Mesothelial cell of epicardium (in vitro differentiated cells): ENCODE measurements at regions not wholly inside any gene's neighbourhood (a gene's known extent, or its start where the extent isn't known, plus 50 kb on each side); places are given as distances from the start of the nearest gene placed in this dataset.

Experiments used
- DNase-seq, 2 experiments: peaks; one replicate each; pipeline ENCODE4 v3.0.0; 2021; ENCODE audit warnings: low spot score in 2 of 2; ENCODE audit not compliant: unreplicated experiment in 2 of 2
- H3K27ac Mint-ChIP-seq: 2 replicates; pipeline ENCODE4 v1.8.0; 2021; ENCODE audit warnings: mixed read lengths
- H3K27me3 Mint-ChIP-seq: 2 replicates; pipeline ENCODE4 v1.8.0; 2021; ENCODE audit warnings: low read depth, mixed read lengths
- H3K36me3 Mint-ChIP-seq: 2 replicates; pipeline ENCODE4 v1.8.0; 2021; ENCODE audit warnings: mixed read lengths
- H3K4me1 Mint-ChIP-seq: 2 replicates; pipeline ENCODE4 v1.8.0; 2021; ENCODE audit warnings: mixed read lengths
- H3K4me3 Mint-ChIP-seq: 2 replicates; pipeline ENCODE4 v1.8.0; 2021; ENCODE audit warnings: mild to moderate bottlenecking, moderate library complexity, mixed read lengths
- H3K9me3 Mint-ChIP-seq: 2 replicates; pipeline ENCODE4 v1.8.0; 2021; ENCODE audit warnings: mixed read lengths
- TF ChIP-seq, protein P1 (sequence below): fragments of 200-600 bp; sonication (generic); IDR thresholded peaks from one replicate; pipeline ENCODE4 v1.5.0; 2021; ENCODE audit warnings: antibody characterized with exemption; ENCODE audit not compliant: unreplicated experiment

DNA sequence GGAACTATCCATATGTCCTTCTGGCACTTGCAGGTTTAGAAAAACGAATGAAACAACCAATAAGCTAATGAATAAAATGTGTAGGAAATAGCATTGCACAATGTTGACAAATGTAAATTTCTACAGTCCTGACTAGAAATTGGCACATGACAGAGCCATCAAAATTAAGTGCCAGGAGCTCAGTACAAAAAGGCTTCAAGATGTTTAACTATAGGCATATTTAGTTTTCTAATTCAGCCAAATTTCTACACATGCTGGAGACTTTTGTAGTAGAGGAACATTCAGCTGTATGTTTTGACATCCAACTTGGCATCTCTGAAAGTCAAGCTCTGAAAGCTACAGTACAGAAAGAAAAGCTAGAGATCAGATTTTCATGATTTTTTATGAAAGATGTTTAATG lies 1999.4 kb upstream of the AGA start:
- H3K4me1 Mint-ChIP-seq, result no peaks in the 10 kb centered on the region
- no peaks in the 10 kb centered on the region for H3K27me3 Mint-ChIP-seq
- TF ChIP-seq, protein P1, sequence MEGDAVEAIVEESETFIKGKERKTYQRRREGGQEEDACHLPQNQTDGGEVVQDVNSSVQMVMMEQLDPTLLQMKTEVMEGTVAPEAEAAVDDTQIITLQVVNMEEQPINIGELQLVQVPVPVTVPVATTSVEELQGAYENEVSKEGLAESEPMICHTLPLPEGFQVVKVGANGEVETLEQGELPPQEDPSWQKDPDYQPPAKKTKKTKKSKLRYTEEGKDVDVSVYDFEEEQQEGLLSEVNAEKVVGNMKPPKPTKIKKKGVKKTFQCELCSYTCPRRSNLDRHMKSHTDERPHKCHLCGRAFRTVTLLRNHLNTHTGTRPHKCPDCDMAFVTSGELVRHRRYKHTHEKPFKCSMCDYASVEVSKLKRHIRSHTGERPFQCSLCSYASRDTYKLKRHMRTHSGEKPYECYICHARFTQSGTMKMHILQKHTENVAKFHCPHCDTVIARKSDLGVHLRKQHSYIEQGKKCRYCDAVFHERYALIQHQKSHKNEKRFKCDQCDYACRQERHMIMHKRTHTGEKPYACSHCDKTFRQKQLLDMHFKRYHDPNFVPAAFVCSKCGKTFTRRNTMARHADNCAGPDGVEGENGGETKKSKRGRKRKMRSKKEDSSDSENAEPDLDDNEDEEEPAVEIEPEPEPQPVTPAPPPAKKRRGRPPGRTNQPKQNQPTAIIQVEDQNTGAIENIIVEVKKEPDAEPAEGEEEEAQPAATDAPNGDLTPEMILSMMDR, result no peak
- H3K36me3 Mint-ChIP-seq, result no peaks in the 10 kb centered on the region
- no peaks in the 10 kb centered on the region for H3K9me3 Mint-ChIP-seq
- DNase-seq, result no peak
- no peak overlapping the region for H3K27ac Mint-ChIP-seq
- H3K4me3 Mint-ChIP-seq, result no peak overlapping the region

DNA sequence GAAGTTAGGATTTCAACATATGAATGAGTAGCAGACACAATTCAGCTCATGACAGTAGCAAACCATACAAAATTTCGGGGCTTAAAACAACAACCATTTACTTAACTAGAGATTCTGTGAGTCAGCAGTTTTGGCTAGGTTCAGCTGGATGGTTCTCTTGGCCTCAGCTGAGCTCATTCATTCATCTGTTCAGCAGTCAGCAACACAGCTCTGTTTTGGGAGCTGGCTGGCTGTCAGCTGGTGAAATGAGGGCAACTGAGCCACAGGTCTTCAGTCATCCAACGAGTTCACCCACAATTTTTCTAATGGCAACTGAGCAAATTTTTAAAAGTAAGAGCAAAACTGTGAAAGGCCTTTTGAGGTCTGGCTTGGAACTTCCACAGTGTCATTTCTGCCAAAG lies 2005.1 kb upstream of the AGA start:
- no peaks in the 10 kb centered on the region for H3K9me3 Mint-ChIP-seq
- H3K27ac Mint-ChIP-seq, result no peak overlapping the region
- DNase-seq, result no peak
- no peak overlapping the region for H3K4me3 Mint-ChIP-seq
- TF ChIP-seq, protein P1, result no peak
- no peaks in the 10 kb centered on the region for H3K36me3 Mint-ChIP-seq
- H3K27me3 Mint-ChIP-seq, result no peaks in the 10 kb centered on the region
- no peaks in the 10 kb centered on the region for H3K4me1 Mint-ChIP-seq

DNA sequence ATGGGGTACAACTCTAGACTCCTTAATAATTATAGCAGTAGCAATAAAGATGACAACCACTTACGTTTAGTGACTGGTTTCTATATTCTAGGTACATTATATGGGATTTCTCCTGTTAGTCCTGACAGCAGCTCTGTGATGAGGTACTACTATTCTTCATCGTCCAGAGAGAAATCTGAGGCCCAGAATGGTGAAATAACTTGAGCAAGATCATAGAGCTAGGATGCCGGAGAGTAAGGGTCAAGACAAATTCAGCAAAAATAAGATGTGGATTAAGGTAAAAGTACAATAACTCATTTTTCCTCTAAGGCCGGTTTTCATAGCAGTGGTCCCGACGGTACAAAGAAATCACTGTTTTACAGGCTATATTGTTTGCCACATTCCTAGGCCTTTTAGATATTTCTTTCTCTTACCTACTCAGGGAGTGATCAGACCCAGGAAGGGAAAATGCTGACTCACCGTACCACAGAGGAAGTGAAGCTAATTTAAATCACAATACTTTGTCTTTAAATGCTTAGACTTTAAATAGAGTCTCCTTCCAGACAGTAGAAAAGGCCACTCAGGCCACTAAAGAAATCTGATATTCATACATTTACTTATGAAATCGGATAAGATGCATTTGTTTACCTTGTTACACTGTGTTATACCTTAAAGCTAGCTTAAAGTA lies 2023.0 kb upstream of the AGA start:
- no peaks in the 10 kb centered on the region for H3K27me3 Mint-ChIP-seq
- H3K4me1 Mint-ChIP-seq, result peaks cover 15% of the 10 kb centered on the region
- H3K9me3 Mint-ChIP-seq, result peaks cover 4% of the 10 kb centered on the region
- H3K4me3 Mint-ChIP-seq, result no peak overlapping the region
- no peak overlapping the region for H3K27ac Mint-ChIP-seq
- TF ChIP-seq, protein P1, result no peak
- H3K36me3 Mint-ChIP-seq, result no peaks in the 10 kb centered on the region
- no peak for DNase-seq

DNA sequence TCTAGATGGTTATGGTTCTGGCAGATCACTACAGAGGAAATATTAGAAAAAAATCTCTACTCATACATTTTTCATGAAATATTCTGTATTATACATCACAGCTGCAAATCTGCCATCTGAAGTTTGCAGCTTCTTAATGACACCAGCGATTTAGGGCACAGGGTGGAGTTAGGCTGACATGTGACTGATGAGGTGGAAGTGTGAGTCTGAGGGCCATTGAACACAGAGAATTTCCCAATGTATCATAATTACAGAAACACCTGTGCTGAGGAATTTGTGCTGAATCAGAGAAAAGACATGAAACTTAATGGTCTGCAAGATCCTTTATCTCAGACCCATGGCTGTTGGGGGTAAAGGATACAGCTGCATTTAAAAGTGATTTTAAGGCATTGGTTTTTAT lies 2025.6 kb upstream of the AGA start:
- TF ChIP-seq, protein P1, result no peak
- Mint-ChIP-seq H3K27me3 (no peaks in the 10 kb centered on the region), H3K4me3 (no peak overlapping the region), H3K36me3 (no peaks in the 10 kb centered on the region), H3K9me3 (no peaks in the 10 kb centered on the region), H3K4me1 (peaks cover 15% of the 10 kb centered on the region), H3K27ac (no peak overlapping the region)
- DNase-seq, result no peak

DNA sequence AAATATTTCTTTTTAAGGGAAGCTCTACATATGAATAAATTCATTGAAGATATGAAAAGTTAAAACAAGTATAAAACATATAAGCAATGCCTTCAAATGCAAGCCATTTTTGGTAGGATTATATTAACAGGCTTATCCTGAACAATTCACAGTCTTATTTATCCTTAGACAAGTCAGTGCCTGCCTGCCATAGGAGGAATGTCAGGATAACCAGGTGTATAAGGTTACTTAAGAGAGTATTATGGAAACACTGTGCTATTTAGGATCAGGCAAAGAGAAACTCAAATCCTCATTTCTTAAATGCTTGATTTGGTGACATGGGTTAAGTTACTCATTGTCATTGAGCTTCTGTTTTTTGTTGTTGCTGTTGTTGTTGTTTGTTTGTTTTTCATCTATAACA lies 2029.9 kb upstream of the AGA start:
- DNase-seq, result no peak
- Mint-ChIP-seq H3K9me3 (peaks cover 8% of the 10 kb centered on the region), H3K4me3 (no peak overlapping the region), H3K27ac (no peak overlapping the region), H3K36me3 (no peaks in the 10 kb centered on the region), H3K4me1 (peaks cover 7% of the 10 kb centered on the region), H3K27me3 (no peaks in the 10 kb centered on the region)
- TF ChIP-seq, protein P1, result no peak

DNA sequence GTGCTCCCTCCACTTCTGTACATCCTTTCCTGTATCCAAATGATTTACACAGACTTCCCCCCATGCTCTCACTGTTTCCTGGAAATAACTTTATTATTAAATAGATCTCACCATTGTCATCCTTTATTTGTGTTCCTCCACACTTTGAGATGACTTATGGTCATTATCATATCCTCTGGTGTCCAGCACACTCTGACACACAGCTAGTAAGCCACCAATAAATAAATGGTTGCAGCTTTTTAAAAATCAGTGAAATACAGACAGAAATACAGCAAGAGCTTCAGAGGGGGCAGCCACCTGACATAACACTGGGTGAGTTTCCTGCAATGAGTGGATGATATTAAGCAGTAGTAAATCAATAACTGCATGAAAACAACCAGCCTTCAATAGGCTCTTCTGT lies 2036.4 kb upstream of the AGA start:
- no peaks in the 10 kb centered on the region for H3K4me1 Mint-ChIP-seq
- no peak overlapping the region for H3K4me3 Mint-ChIP-seq
- TF ChIP-seq, protein P1, result no peak
- H3K9me3 Mint-ChIP-seq, result peaks cover 10% of the 10 kb centered on the region
- no peaks in the 10 kb centered on the region for H3K36me3 Mint-ChIP-seq
- no peak for DNase-seq
- no peaks in the 10 kb centered on the region for H3K27me3 Mint-ChIP-seq
- no peak overlapping the region for H3K27ac Mint-ChIP-seq
